ENCODE measurements at regions not wholly inside any gene's neighbourhood (a gene's known extent, or its start where the extent isn't known, plus 50 kb on each side); places are given as distances from the start of the nearest gene placed in this dataset.

- in situ Hi-C loops (cut with MboI; ENCODE audit: low sequenced_read_pairs, unreplicated experiment) = no loop called here
- TF ChIP-seq CTCF (IDR thresholded peaks at IDR 0.05; ENCODE audit: borderline replicate concordance, control extremely low read depth, extremely low read depth, insufficient read depth, missing control alignments) = no peak
- no peak for DNase-seq (ENCODE audit: low spot score)
Observed at GRCh38 chr13:48838193-48838973, 137.3 kb upstream of the FNDC3A start.

- in situ Hi-C loops (cut with MboI; ENCODE audit: low sequenced_read_pairs, unreplicated experiment) = no loop called here
- no peak for TF ChIP-seq CTCF (IDR thresholded peaks at IDR 0.05; ENCODE audit: borderline replicate concordance, control extremely low read depth, extremely low read depth, insufficient read depth, missing control alignments)
- DNase-seq (ENCODE audit: low spot score) = no peak
Observed at GRCh38 chr13:48839171-48839570, 136.5 kb upstream of the FNDC3A start.

GRCh38 chr13:48840366-48840765 lies 135.3 kb upstream of the FNDC3A start:
- no peak for TF ChIP-seq CTCF (IDR thresholded peaks at IDR 0.05; ENCODE audit: borderline replicate concordance, control extremely low read depth, extremely low read depth, insufficient read depth, missing control alignments)
- DNase-seq (ENCODE audit: low spot score) = no peak
- in situ Hi-C loops (cut with MboI; ENCODE audit: low sequenced_read_pairs, unreplicated experiment) = no loop called here

GRCh38 chr13:48842316-48842715 lies 133.4 kb upstream of the FNDC3A start:
- DNase-seq (ENCODE audit: low spot score) = no peak
- in situ Hi-C loops (cut with MboI; ENCODE audit: low sequenced_read_pairs, unreplicated experiment) = no loop called here
- no peak for TF ChIP-seq CTCF (IDR thresholded peaks at IDR 0.05; ENCODE audit: borderline replicate concordance, control extremely low read depth, extremely low read depth, insufficient read depth, missing control alignments)

GRCh38 chr13:48843630-48844380 lies 131.9 kb upstream of the FNDC3A start:
- no peak for DNase-seq (ENCODE audit: low spot score)
- in situ Hi-C loops (cut with MboI; ENCODE audit: low sequenced_read_pairs, unreplicated experiment) = no loop called here
- TF ChIP-seq CTCF (IDR thresholded peaks at IDR 0.05; ENCODE audit: borderline replicate concordance, control extremely low read depth, extremely low read depth, insufficient read depth, missing control alignments) = no peak

- DNase-seq (ENCODE audit: low spot score) = no peak
- in situ Hi-C loops (cut with MboI; ENCODE audit: low sequenced_read_pairs, unreplicated experiment) = no loop called here
- TF ChIP-seq CTCF (IDR thresholded peaks at IDR 0.05; ENCODE audit: borderline replicate concordance, control extremely low read depth, extremely low read depth, insufficient read depth, missing control alignments) = no peak
Observed at GRCh38 chr13:48844676-48845075, 131.0 kb upstream of the FNDC3A start.

All from GM13976 (cell line).